ENCODE measurements at regions not wholly inside any gene's neighbourhood (a gene's known extent, or its start where the extent isn't known, plus 50 kb on each side); places are given as distances from the start of the nearest gene placed in this dataset.
"Not testable (repeated sequence)": the region's sequence is repeated elsewhere in the genome, so short reads cannot be mapped to it uniquely, and the experiment has no call there.

- H3K9me3 ChIP-seq; H3K27me3 ChIP-seq; H3K4me1 ChIP-seq; H3K4me3 ChIP-seq; DNase-seq (ENCODE audit: low spot score); H3K36me3 ChIP-seq; H3K27ac ChIP-seq: not testable (repeated sequence)
Observed at GRCh38 chr15:20142906-20143305, 398.7 kb downstream of the GOLGA6L6 start.

DNA sequence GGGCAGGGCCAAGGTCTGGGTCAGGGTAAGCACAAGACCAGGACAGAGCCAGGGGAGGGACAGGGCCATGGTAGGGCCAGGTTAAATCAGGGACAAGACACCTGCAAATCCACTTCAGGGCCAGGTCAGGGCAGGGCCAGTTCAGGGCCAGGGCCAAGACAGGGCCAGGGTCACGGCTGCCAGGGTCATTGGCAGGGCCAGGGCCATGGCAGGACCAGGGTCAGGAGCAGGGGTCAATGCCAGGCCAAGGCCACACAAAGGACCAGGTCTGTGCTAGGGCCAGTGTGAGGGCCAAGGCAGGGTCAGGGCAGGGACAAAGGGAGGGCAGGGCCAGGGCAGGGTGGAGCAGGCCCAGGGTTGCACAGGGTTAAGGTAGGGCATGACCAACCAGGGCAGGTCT, 399.2 kb downstream of the GOLGA6L6 start:
- not testable (repeated sequence) for H3K4me3 ChIP-seq; DNase-seq (ENCODE audit: low spot score); H3K36me3 ChIP-seq; H3K27me3 ChIP-seq; H3K27ac ChIP-seq; H3K9me3 ChIP-seq; H3K4me1 ChIP-seq

DNA sequence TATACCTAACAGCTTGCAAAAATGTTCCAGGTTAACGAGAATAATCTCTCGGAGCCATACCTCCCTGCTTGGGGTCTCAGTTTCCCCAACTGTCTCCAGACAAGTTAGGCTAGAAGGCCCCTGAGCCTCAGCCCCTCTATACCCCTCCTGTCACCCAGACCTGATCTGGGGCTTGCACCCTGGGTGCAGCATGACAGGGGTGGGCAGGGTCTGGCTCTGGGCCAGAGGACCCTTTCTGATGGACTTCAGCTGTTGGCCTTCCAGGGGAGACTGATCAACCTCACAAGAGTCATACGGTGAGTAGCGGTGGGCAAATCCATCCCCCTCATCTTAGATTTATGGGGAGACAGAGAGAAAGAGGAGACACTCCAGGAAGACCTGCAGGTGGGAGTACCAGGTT, 416.9 kb downstream of the GOLGA6L6 start:
- H3K4me3 ChIP-seq; H3K9me3 ChIP-seq; H3K27ac ChIP-seq; H3K36me3 ChIP-seq; H3K27me3 ChIP-seq; DNase-seq (ENCODE audit: low spot score); H3K4me1 ChIP-seq: not testable (repeated sequence)

- TF ChIP-seq CTCF (IDR thresholded peaks at IDR 0.05), result no peak
- H3K36me3 ChIP-seq, result no peaks in the 10 kb centered on the region
Observed at GRCh38 chr15:20106026-20106425, 435.6 kb downstream of the GOLGA6L6 start.

DNA sequence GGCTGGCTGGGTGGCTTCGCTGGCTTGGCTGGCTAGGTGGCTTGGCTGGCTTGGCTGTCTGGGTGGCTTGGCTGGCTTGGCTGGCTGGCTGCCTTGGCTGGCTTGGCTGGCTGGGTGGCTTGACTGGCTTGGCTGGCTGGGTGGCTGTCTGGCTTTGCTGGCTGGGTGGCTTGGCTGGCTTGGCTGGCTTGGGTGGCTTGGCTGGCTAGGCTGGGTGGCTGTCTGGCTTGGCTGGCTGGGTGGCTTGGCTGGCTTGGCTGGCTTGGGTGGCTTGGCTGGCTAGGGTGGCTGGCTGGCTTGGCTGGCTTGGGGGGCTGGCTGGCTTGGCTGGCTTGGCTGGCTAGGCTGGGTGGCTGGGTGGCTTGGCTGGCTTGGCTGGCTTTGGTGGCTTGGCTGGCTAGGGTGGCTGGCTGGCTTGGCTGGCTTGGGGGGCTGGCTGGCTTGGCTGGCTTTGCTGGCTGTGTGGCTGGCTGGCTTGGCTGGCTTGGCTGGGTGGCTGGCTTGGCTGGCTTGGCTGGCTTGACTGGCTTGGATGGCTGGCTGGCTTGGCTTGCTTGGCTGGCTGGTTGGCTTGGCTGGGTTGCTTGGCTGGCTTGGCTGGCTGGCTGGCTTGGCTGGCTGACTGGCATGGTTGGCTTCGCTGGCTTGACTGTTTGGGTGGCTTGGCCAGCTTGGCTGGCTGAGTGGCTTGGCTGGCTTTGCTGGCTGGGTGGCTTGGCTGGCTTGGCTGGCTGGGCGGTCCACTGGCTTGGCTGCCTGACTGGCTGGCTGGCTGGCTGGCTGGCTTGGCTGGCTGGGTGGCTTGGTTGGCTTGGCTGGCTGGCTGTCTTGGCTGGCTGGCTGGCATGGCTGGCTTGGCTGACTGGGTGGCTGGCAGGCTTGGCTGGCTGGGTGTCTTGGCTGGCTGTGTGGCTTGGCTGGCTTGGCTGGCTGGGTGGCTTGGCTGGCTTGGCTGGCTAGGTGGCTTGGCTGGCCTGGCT, 436.3 kb downstream of the GOLGA6L6 start:
- H3K4me1 ChIP-seq; H3K36me3 ChIP-seq; DNase-seq (ENCODE audit: low spot score); H3K4me3 ChIP-seq; H3K9me3 ChIP-seq; H3K27me3 ChIP-seq; H3K27ac ChIP-seq: not testable (repeated sequence)

More at GRCh38 chr15:20106026-20106425, 435.6 kb downstream of the GOLGA6L6 start:
- no peaks in the 10 kb centered on the region for H3K9me3 ChIP-seq
- H3K27me3 ChIP-seq, result no peaks in the 10 kb centered on the region
- no peak overlapping the region for H3K4me3 ChIP-seq
- DNase-seq (ENCODE audit: low spot score), result no peak
- H3K4me1 ChIP-seq, result no peaks in the 10 kb centered on the region
- no peak overlapping the region for H3K27ac ChIP-seq

GRCh38 chr15:20104551-20104950, 437.0 kb downstream of the GOLGA6L6 start:
- H3K27me3 ChIP-seq, H3K4me3 ChIP-seq, H3K9me3 ChIP-seq, H3K4me1 ChIP-seq, H3K27ac ChIP-seq, H3K36me3 ChIP-seq: not testable (repeated sequence)
- peak; percentile 60 for DNase-seq (ENCODE audit: low spot score)

GRCh38 chr15:20102862-20103261, 438.7 kb downstream of the GOLGA6L6 start:
- H3K27me3 ChIP-seq, H3K4me1 ChIP-seq, H3K36me3 ChIP-seq, H3K27ac ChIP-seq, H3K9me3 ChIP-seq, H3K4me3 ChIP-seq: not testable (repeated sequence)
- peak; percentile 59 for DNase-seq (ENCODE audit: low spot score)

DNA sequence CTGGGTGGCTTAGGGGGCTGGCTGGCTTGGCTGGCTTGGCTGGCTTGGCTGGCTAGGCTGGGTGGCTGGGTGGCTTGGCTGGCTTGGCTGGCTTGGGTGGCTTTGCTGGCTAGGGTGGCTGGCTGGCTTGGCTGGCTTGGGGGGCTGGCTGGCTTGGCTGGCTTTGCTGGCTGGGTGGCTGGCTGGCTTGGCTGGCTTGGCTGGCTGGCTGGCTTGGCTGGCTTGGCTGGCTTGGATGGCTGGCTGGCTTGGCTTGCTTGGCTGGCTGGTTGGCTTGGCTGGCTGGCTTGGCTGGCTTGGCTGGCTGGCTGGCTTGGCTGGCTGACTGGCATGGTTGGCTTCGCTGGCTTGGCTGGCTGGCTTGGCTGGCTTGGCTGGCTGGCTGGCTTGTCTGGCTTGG, 439.4 kb downstream of the GOLGA6L6 start:
- DNase-seq (ENCODE audit: low spot score); H3K9me3 ChIP-seq; H3K27me3 ChIP-seq; H3K27ac ChIP-seq; H3K4me3 ChIP-seq; H3K4me1 ChIP-seq; H3K36me3 ChIP-seq: not testable (repeated sequence)

DNA sequence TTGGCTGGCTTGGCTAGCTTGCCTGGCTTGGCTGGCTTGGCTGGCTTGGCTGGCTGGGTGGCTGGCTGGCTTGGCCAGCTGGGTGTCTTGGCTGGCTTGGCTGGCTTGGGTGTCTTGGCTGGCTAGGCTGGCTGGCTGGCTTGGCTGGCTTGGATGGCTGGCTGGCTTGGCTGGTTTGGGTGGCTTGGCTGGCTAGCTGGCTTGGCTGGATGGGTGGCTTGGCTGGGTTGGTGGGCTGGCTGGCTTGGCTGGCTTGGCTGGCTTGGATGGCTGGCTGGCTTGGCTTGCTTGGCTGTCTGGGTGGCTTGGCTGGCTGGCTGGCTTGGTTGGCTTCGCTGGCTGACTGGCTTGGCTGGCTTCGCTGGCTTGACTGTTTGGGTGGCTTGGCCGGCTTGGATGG, 440.3 kb downstream of the GOLGA6L6 start:
- not testable (repeated sequence) for H3K4me3 ChIP-seq; H3K9me3 ChIP-seq; H3K27me3 ChIP-seq; H3K36me3 ChIP-seq; H3K27ac ChIP-seq; H3K4me1 ChIP-seq; DNase-seq (ENCODE audit: low spot score)

- H3K27me3 ChIP-seq; H3K4me3 ChIP-seq; H3K27ac ChIP-seq; H3K4me1 ChIP-seq; H3K36me3 ChIP-seq; H3K9me3 ChIP-seq; DNase-seq (ENCODE audit: low spot score): not testable (repeated sequence)
Observed at GRCh38 chr15:20100604-20101270, 440.9 kb downstream of the GOLGA6L6 start.

GRCh38 chr15:20095699-20096303, 445.8 kb downstream of the GOLGA6L6 start:
- H3K4me3 ChIP-seq; H3K27me3 ChIP-seq; H3K27ac ChIP-seq; H3K4me1 ChIP-seq; H3K36me3 ChIP-seq; DNase-seq (ENCODE audit: low spot score); H3K9me3 ChIP-seq: not testable (repeated sequence)

DNA sequence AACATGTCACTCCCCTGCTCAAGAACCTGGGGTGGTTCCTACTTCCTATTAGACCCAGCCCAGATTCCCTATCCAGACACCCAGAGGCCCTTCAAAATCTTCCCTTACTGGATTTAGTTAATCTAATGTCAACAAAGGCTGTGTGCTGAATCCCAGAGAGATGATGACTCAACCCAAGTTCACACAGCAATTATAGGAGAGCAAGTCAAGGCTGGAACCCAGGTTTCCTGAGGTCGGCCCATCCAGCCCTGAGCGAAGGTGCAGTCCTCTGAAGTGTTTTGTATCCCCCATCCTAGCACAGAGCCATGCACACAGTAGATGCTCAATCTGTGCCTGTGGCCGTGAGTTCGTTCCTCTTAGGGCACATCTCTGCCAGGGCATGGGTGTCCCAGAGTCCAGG, 452.1 kb downstream of the GOLGA6L6 start:
- not testable (repeated sequence) for H3K4me1 ChIP-seq; H3K4me3 ChIP-seq; H3K27me3 ChIP-seq; H3K9me3 ChIP-seq; H3K36me3 ChIP-seq; H3K27ac ChIP-seq; DNase-seq (ENCODE audit: low spot score)

DNA sequence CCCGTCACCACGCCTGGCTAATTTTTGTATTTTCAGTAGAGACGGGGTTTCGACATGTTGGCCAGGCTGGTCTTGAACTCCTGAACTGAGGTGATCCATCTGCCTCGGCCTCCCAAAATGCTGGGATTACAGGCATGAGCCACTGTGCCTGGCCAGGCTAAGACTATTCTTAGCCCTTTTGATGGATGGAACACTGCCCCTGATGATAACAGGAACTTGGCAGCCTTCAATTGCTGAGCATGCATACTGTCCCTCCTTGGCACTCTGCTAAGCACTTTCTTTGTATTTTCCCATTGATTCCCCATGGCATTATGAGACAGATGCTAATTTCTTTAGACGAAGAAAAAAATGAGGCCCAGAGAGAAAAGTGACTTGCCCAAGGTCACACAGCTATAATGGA, 457.6 kb downstream of the GOLGA6L6 start:
- not testable (repeated sequence) for H3K9me3 ChIP-seq; H3K27me3 ChIP-seq; DNase-seq (ENCODE audit: low spot score); H3K4me3 ChIP-seq; H3K27ac ChIP-seq; H3K4me1 ChIP-seq; H3K36me3 ChIP-seq

GRCh38 chr15:20074082-20074481, 467.5 kb downstream of the GOLGA6L6 start:
- not testable (repeated sequence) for H3K9me3 ChIP-seq, H3K27me3 ChIP-seq, H3K36me3 ChIP-seq, H3K4me3 ChIP-seq, H3K4me1 ChIP-seq, H3K27ac ChIP-seq
- DNase-seq (ENCODE audit: low spot score), result peak; percentile 56
